Brain microvascular endothelial cell (primary cell): ENCODE measurements at regions not wholly inside any gene's neighbourhood (a gene's known extent, or its start where the extent isn't known, plus 50 kb on each side); places are given as distances from the start of the nearest gene placed in this dataset.
"Not testable (repeated sequence)": the region's sequence is repeated elsewhere in the genome, so short reads cannot be mapped to it uniquely, and the experiment has no call there.

Source experiments
- DNase-seq: peaks from one replicate; pipeline ENCODE4 v3.0.0-alpha.2; 2020
- H3K27ac ChIP-seq: fragments of 250-450 bp; sonication (Bioruptor Pico); 2 replicates; pipeline ENCODE4 v1.5.1; 2020; ENCODE audit warnings: mild to moderate bottlenecking, moderate library complexity
- H3K27me3 ChIP-seq: fragments of 250-450 bp; sonication (Bioruptor Pico); replicated peaks from 2 replicates; pipeline ENCODE4 v1.5.1; 2020; ENCODE audit warnings: mild to moderate bottlenecking
- H3K36me3 ChIP-seq: fragments of 250-450 bp; sonication (Bioruptor Pico); replicated peaks from 2 replicates; pipeline ENCODE4 v1.5.1; 2020; ENCODE audit warnings: mild to moderate bottlenecking
- H3K4me3 ChIP-seq: 2 replicates; pipeline ENCODE4 v1.5.1; 2011; ENCODE audit warnings: low read depth, mild to moderate bottlenecking, control low read depth, low read length, moderate library complexity
- in situ Hi-C: cut with HindIII; loops from 2 replicates; pipeline ENCODE4 v1.10.0; 2017; ENCODE audit warnings: low sequenced_read_pairs, low pct_ligation_motif_present
- TF ChIP-seq, protein P1 (sequence below): IDR thresholded peaks from 2 replicates; pipeline ENCODE4 v1.5.1; 2011; ENCODE audit warnings: low read depth, mild to moderate bottlenecking, moderate library complexity, low read length, control low read depth, inconsistent platforms; ENCODE audit errors: missing control alignments

DNA sequence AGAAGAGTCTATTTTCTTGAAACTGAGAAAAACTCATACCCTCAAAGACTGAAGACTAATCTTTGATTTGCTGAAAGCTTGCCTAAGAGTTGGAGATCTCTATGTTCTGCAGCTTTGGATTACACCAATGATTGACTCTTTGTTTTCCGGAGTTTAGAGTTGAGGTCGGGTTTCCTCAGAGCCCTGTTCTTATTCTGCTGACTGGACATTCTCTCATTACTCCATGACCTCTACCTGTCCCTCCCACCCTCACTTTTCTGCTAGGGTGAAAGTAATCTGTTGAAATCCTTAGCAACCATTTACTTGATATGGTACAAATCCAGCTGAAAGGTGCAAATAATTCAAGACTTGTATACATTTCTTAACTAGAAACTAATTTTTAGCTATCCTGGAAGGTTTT lies 421.5 kb upstream of the FRG1 start:
- H3K27me3 ChIP-seq, result no peaks in the 10 kb centered on the region
- in situ Hi-C loops, result no loop called here
- no peak overlapping the region for H3K4me3 ChIP-seq
- TF ChIP-seq, protein P1, sequence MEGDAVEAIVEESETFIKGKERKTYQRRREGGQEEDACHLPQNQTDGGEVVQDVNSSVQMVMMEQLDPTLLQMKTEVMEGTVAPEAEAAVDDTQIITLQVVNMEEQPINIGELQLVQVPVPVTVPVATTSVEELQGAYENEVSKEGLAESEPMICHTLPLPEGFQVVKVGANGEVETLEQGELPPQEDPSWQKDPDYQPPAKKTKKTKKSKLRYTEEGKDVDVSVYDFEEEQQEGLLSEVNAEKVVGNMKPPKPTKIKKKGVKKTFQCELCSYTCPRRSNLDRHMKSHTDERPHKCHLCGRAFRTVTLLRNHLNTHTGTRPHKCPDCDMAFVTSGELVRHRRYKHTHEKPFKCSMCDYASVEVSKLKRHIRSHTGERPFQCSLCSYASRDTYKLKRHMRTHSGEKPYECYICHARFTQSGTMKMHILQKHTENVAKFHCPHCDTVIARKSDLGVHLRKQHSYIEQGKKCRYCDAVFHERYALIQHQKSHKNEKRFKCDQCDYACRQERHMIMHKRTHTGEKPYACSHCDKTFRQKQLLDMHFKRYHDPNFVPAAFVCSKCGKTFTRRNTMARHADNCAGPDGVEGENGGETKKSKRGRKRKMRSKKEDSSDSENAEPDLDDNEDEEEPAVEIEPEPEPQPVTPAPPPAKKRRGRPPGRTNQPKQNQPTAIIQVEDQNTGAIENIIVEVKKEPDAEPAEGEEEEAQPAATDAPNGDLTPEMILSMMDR, result no peak
- DNase-seq, result no peak
- no peaks in the 10 kb centered on the region for H3K36me3 ChIP-seq
- no peak overlapping the region for H3K27ac ChIP-seq

DNA sequence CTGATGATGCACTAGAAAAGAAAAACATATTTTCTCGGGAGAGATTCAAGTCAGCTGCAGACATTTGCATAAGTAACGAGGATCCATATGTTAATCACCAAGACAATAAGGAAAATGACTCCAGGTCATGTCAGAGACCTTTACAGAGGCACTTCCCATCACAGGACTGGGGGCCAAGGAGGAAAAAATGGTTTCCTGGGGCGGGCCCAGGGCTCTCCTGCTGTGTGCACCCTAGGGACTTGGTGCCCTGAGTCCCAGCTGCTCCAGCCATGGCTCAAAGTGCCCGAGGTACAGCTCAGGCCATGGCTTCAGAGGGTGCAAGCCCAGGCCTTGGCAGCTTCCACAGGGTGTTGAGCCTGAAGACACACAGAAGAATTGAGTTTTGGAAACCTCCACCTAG lies 415.4 kb upstream of the FRG1 start:
- H3K27ac ChIP-seq, result no peak overlapping the region
- no peaks in the 10 kb centered on the region for H3K27me3 ChIP-seq
- TF ChIP-seq, protein P1, result no peak
- H3K4me3 ChIP-seq, result no peak overlapping the region
- no peak for DNase-seq
- in situ Hi-C loops, result no loop called here
- H3K36me3 ChIP-seq, result no peaks in the 10 kb centered on the region

DNA sequence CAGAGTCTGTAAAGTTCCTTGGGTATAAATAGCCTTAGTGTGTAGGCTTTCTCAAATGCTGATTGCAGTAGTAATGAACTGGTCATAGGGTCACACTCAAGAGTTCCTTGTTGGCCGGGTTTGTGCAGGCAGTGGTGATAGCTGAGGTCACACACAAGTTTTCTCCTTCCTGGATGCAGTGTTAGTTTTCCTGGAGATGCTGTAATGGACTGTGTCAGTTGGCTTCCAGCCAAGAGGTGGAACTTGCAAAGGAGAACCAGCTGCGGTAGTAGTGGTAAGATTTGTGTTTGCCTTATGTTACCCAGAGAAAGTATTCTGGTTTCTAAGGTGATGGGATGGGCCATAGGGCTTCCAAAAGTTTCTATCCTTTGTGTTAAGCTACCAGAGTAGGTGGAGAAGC lies 409.8 kb upstream of the FRG1 start:
- H3K27me3 ChIP-seq, result no peaks in the 10 kb centered on the region
- H3K36me3 ChIP-seq, result no peaks in the 10 kb centered on the region
- TF ChIP-seq, protein P1, result no peak
- H3K27ac ChIP-seq, result no peak overlapping the region
- no peak overlapping the region for H3K4me3 ChIP-seq
- no peak for DNase-seq
- in situ Hi-C loops, result no loop called here

DNA sequence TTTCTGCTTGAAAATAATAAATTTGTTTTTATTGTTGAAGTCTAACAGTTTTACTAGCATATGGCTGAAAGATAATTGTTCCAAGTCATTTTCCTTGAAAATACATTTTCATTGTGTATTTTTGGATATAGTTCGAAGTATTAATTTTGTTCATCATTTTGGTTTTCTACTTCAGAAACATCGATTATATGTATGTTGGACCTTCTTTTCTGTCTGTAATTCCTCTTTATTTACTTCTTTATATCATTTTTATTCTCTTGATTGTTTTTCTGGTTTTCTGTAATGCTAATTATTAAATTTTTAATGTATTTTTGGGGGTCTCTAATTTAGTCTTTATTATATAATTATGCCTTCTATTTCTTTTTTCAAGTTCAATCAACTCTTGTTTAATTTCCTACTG lies 407.1 kb upstream of the FRG1 start:
- DNase-seq, result no peak
- Histone ChIP-seq H3K27me3 (no peaks in the 10 kb centered on the region), H3K4me3 (no peak overlapping the region), H3K36me3 (no peaks in the 10 kb centered on the region), H3K27ac (no peak overlapping the region)
- in situ Hi-C loops, result no loop called here
- TF ChIP-seq, protein P1, result no peak

DNA sequence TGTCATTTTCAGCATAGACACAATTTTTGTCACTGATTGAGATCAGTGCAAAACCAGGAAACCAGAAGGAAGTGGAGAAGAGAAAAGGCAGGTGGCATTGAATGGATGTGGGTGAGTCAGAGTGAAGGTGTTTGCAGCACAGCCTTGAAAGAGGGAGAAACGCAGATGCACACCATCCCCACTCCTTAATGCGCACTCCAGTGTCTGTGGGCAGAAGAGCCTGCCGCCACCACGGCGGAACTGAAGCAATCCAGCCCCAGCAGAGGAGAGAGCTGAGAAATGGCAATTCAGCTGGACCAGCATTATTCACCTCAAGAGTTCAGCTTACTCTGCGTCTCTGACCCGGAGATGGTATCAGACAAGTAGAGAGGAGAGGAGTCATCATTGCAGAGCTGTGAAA lies 393.1 kb upstream of the FRG1 start:
- in situ Hi-C loops, result no loop called here
- H3K27me3 ChIP-seq, result no peaks in the 10 kb centered on the region
- no peak overlapping the region for H3K4me3 ChIP-seq
- H3K36me3 ChIP-seq, result no peaks in the 10 kb centered on the region
- TF ChIP-seq, protein P1, result no peak
- no peak for DNase-seq
- no peak overlapping the region for H3K27ac ChIP-seq

DNA sequence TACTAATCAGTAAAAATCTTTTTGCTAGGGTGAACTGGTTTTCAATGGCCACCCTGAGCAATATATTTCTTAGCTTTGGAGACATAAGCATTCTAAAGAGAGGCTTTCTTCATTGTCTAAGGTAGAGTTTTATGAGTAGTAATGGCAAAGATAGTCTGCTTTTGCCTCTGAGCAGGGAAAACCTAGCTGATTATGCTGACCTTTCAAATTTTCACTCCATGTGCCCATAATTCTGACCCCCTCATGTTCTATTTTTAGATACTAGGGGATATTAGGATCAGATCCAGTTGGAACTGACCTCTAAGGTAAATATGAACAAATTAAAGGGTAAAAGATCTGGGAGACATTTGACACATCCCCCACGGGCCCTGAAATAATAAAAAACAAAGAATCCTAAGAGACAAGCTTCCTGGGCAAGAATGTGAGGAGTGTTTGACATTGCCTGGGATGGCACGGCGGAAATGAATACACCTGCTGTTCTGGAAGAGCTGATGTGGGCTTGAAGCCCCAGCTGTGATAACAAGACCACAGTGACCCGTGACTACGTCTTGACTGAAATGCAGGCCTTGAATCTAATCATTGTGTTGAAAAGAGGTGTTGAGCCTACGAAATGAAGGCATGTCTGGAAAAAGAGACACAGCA lies 392.1 kb upstream of the FRG1 start:
- H3K27me3 ChIP-seq, result no peaks in the 10 kb centered on the region
- in situ Hi-C loops, result no loop called here
- TF ChIP-seq, protein P1, result no peak

DNA sequence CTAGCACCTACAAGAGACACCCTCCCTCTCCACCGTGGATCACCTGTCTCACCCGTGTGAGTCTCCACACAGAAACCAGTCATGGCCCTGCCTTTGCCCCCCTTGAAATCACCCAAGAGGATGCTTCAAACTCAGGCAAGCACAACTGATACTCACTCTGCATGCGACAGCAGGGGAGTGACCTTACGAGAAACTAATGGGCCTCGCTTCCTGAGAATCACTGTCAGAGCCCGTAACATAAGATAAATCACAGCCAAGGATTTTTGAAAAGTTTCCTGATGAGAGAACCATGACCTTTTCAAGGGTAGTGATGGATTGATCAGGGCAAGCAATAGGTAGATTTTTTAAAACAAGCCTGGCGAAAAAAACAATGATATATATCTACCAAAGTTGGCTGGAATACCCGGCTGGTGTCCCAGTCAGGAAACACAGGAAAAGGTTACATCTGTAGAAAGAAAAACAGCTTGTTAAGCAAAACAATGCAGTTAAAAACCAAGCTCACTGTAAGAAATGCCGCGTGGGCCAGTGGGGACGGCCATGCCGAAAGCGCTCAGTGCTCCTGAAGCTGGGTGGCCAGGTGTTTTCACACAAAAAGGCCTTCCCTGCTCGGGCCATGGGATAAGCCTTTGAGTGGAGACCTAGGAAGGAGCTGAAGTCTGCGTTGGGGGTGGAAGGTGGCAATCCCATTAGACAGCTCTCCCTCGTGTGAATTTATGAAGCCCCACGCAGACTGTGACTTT lies 388.6 kb upstream of the FRG1 start:
- in situ Hi-C loops, H3K27ac ChIP-seq, DNase-seq, H3K36me3 ChIP-seq, H3K27me3 ChIP-seq, H3K4me3 ChIP-seq: not testable (repeated sequence)

More for the DNA sequence above, 392.1 kb upstream of the FRG1 start:
- Histone ChIP-seq H3K4me3 (no peak overlapping the region), H3K36me3 (no peaks in the 10 kb centered on the region), H3K27ac (no peak overlapping the region)
- no peak for DNase-seq

DNA sequence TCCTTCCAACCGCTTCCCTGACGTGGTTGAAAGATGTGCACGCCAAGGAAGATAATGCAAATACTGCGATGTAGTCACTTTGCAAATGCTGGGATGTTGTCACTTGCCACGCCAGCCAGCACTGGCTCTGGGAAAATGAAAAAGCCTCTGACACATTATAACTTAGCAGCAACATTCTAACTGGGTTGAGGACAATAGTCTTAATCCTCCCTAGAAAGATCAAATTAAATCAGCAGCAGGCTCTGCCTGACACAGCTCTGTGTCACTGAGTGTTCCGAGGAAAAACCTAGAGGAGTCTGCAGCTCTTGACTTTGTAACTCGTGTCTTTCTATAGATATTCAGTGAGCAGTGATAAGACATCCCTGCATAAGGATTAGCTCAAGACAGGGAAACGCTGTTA lies 380.1 kb upstream of the FRG1 start:
- H3K27ac ChIP-seq, DNase-seq, H3K36me3 ChIP-seq, in situ Hi-C loops, H3K4me3 ChIP-seq, H3K27me3 ChIP-seq: not testable (repeated sequence)
